Type B pancreatic cell (in vitro differentiated cells): ENCODE measurements at regions not wholly inside any gene's neighbourhood (a gene's known extent, or its start where the extent isn't known, plus 50 kb on each side); places are given as distances from the start of the nearest gene placed in this dataset.

Experiments used
- DNase-seq: peaks from one replicate; pipeline ENCODE4 v3.0.0; 2021; ENCODE audit warnings: mixed read lengths; ENCODE audit not compliant: unreplicated experiment; ENCODE audit errors: extremely low spot score
- H3K27ac Mint-ChIP-seq: 2 replicates; pipeline ENCODE4 v1.8.0; 2021; ENCODE audit warnings: mild to moderate bottlenecking, mixed read lengths
- H3K27me3 Mint-ChIP-seq: 2 replicates; pipeline ENCODE4 v1.8.0; 2021; ENCODE audit warnings: mixed read lengths
- H3K36me3 Mint-ChIP-seq: 2 replicates; pipeline ENCODE4 v1.8.0; 2021; ENCODE audit warnings: mixed read lengths
- H3K4me1 Mint-ChIP-seq: one replicate; pipeline ENCODE4 v1.8.0; 2021; ENCODE audit warnings: mixed read lengths; ENCODE audit not compliant: unreplicated experiment
- H3K4me3 Mint-ChIP-seq: 2 replicates; pipeline ENCODE4 v1.8.0; 2021; ENCODE audit warnings: mild to moderate bottlenecking, mixed read lengths
- H3K9me3 Mint-ChIP-seq: 2 replicates; pipeline ENCODE4 v1.8.0; 2021; ENCODE audit warnings: mixed read lengths
- CTCF ChIP-seq: fragments of 200-600 bp; sonication (generic); conservative IDR thresholded peaks from 2 replicates; pipeline ENCODE4 v1.5.0; 2021; ENCODE audit warnings: antibody characterized with exemption, mild to moderate bottlenecking

- no peaks in the 10 kb centered on the region for H3K4me1 Mint-ChIP-seq
- no peak overlapping the region for H3K27ac Mint-ChIP-seq
- TF ChIP-seq CTCF, result no peak
- H3K36me3 Mint-ChIP-seq, result no peaks in the 10 kb centered on the region
- H3K9me3 Mint-ChIP-seq, result peaks cover 13% of the 10 kb centered on the region
- no peaks in the 10 kb centered on the region for H3K27me3 Mint-ChIP-seq
- H3K4me3 Mint-ChIP-seq, result no peak overlapping the region
- DNase-seq, result no peak
Measured at GRCh38 chr1:4093856-4094565, 193.9 kb upstream of the C1orf174 start.

GRCh38 chr1:4095433-4095971 is 195.4 kb upstream of the C1orf174 start:
- Mint-ChIP-seq H3K9me3 (peaks cover 15% of the 10 kb centered on the region), H3K4me3 (no peak overlapping the region), H3K36me3 (no peaks in the 10 kb centered on the region), H3K27me3 (no peaks in the 10 kb centered on the region), H3K4me1 (no peaks in the 10 kb centered on the region), H3K27ac (no peak overlapping the region)
- TF ChIP-seq CTCF, result no peak
- no peak for DNase-seq

GRCh38 chr1:4101459-4102161 is 201.5 kb upstream of the C1orf174 start:
- H3K9me3 Mint-ChIP-seq, result peaks cover 11% of the 10 kb centered on the region
- peaks cover 19% of the 10 kb centered on the region for H3K4me1 Mint-ChIP-seq
- DNase-seq, result no peak
- no peak overlapping the region for H3K27ac Mint-ChIP-seq
- no peaks in the 10 kb centered on the region for H3K27me3 Mint-ChIP-seq
- no peak for TF ChIP-seq CTCF
- no peaks in the 10 kb centered on the region for H3K36me3 Mint-ChIP-seq
- H3K4me3 Mint-ChIP-seq, result no peak overlapping the region

GRCh38 chr1:4105300-4105880 is 205.3 kb upstream of the C1orf174 start:
- no peak for DNase-seq
- TF ChIP-seq CTCF, result no peak
- H3K27ac Mint-ChIP-seq, result no peak overlapping the region
- no peak overlapping the region for H3K4me3 Mint-ChIP-seq
- H3K36me3 Mint-ChIP-seq, result no peaks in the 10 kb centered on the region
- H3K27me3 Mint-ChIP-seq, result no peaks in the 10 kb centered on the region
- H3K9me3 Mint-ChIP-seq, result no peaks in the 10 kb centered on the region
- peaks cover 35% of the 10 kb centered on the region for H3K4me1 Mint-ChIP-seq

GRCh38 chr1:4106731-4107130 is 206.7 kb upstream of the C1orf174 start:
- DNase-seq, result no peak
- peaks cover 24% of the 10 kb centered on the region for H3K4me1 Mint-ChIP-seq
- peaks cover 5% of the 10 kb centered on the region for H3K9me3 Mint-ChIP-seq
- TF ChIP-seq CTCF, result no peak
- no peak overlapping the region for H3K27ac Mint-ChIP-seq
- no peaks in the 10 kb centered on the region for H3K36me3 Mint-ChIP-seq
- H3K27me3 Mint-ChIP-seq, result peaks cover 6% of the 10 kb centered on the region
- no peak overlapping the region for H3K4me3 Mint-ChIP-seq
